ENCODE measurements at regions not wholly inside any gene's neighbourhood (a gene's known extent, or its start where the extent isn't known, plus 50 kb on each side); places are given as distances from the start of the nearest gene placed in this dataset.
"Not testable (repeated sequence)": the region's sequence is repeated elsewhere in the genome, so short reads cannot be mapped to it uniquely, and the experiment has no call there.

- H3K27me3 Mint-ChIP-seq, result no peaks in the 10 kb centered on the region
- H3K9me3 Mint-ChIP-seq, result no peaks in the 10 kb centered on the region
- no peak overlapping the region for H3K27ac Mint-ChIP-seq
- peak; percentile 36 for DNase-seq
- H3K36me3 Mint-ChIP-seq (ENCODE audit: low read depth), result no peaks in the 10 kb centered on the region
- no peak overlapping the region for H3K4me3 Mint-ChIP-seq
- H3K4me1 Mint-ChIP-seq, result no peaks in the 10 kb centered on the region
- intact Hi-C loops (cut with micrococcal nuclease), result no loop called here
Measured at GRCh38 chr5:3179220-3179619, 416.4 kb upstream of the IRX1 start.

- no peaks in the 10 kb centered on the region for H3K36me3 Mint-ChIP-seq (ENCODE audit: low read depth)
- intact Hi-C loops (cut with micrococcal nuclease), result no loop called here
- H3K27ac Mint-ChIP-seq, result no peak overlapping the region
- peak; percentile 25 for DNase-seq
- H3K4me3 Mint-ChIP-seq, result no peak overlapping the region
- no peaks in the 10 kb centered on the region for H3K9me3 Mint-ChIP-seq
- no peaks in the 10 kb centered on the region for H3K27me3 Mint-ChIP-seq
- H3K4me1 Mint-ChIP-seq, result no peaks in the 10 kb centered on the region
Measured at GRCh38 chr5:3177338-3177737, 418.3 kb upstream of the IRX1 start.

GRCh38 chr5:3175416-3175815, 420.2 kb upstream of the IRX1 start:
- DNase-seq, result peak; percentile 20
- Mint-ChIP-seq H3K4me1 (no peaks in the 10 kb centered on the region), H3K36me3 (ENCODE audit: low read depth) (no peaks in the 10 kb centered on the region), H3K27me3 (no peaks in the 10 kb centered on the region), H3K9me3 (no peaks in the 10 kb centered on the region), H3K4me3 (no peak overlapping the region), H3K27ac (no peak overlapping the region)
- intact Hi-C loops (cut with micrococcal nuclease), result no loop called here

GRCh38 chr5:3167473-3167872, 416.0 kb upstream of the IRX2 start:
- H3K4me1 Mint-ChIP-seq, result no peaks in the 10 kb centered on the region
- no peak overlapping the region for H3K27ac Mint-ChIP-seq
- H3K36me3 Mint-ChIP-seq (ENCODE audit: low read depth), result no peaks in the 10 kb centered on the region
- DNase-seq, result no peak
- intact Hi-C loops (cut with micrococcal nuclease), result no loop called here
- H3K27me3 Mint-ChIP-seq, result no peaks in the 10 kb centered on the region
- peaks cover 12% of the 10 kb centered on the region for H3K9me3 Mint-ChIP-seq
- H3K4me3 Mint-ChIP-seq, result no peak overlapping the region

GRCh38 chr5:3163626-3164025, 412.1 kb upstream of the IRX2 start:
- Mint-ChIP-seq H3K9me3 (peaks cover 20% of the 10 kb centered on the region), H3K4me3 (no peak overlapping the region), H3K4me1 (no peaks in the 10 kb centered on the region), H3K27ac (no peak overlapping the region), H3K36me3 (ENCODE audit: low read depth) (no peaks in the 10 kb centered on the region), H3K27me3 (no peaks in the 10 kb centered on the region)
- DNase-seq, result no peak
- intact Hi-C loops (cut with micrococcal nuclease), result no loop called here

GRCh38 chr5:3161672-3162071, 410.2 kb upstream of the IRX2 start:
- peaks cover 17% of the 10 kb centered on the region for H3K9me3 Mint-ChIP-seq
- intact Hi-C loops (cut with micrococcal nuclease), result no loop called here
- no peaks in the 10 kb centered on the region for H3K4me1 Mint-ChIP-seq

GRCh38 chr5:3157214-3157613, 405.7 kb upstream of the IRX2 start:
- H3K9me3 Mint-ChIP-seq, result peaks cover 8% of the 10 kb centered on the region
- H3K4me1 Mint-ChIP-seq, result no peaks in the 10 kb centered on the region
- no peaks in the 10 kb centered on the region for H3K27me3 Mint-ChIP-seq
- H3K36me3 Mint-ChIP-seq (ENCODE audit: low read depth), result no peaks in the 10 kb centered on the region
- H3K4me3 Mint-ChIP-seq, result no peak overlapping the region
- intact Hi-C loops (cut with micrococcal nuclease), result no loop called here
- no peak for DNase-seq
- H3K27ac Mint-ChIP-seq, result no peak overlapping the region

More at GRCh38 chr5:3161672-3162071, 410.2 kb upstream of the IRX2 start:
- no peaks in the 10 kb centered on the region for H3K36me3 Mint-ChIP-seq (ENCODE audit: low read depth)
- no peaks in the 10 kb centered on the region for H3K27me3 Mint-ChIP-seq
- no peak overlapping the region for H3K27ac Mint-ChIP-seq
- no peak overlapping the region for H3K4me3 Mint-ChIP-seq
- no peak for DNase-seq

GRCh38 chr5:3155717-3156116, 404.2 kb upstream of the IRX2 start:
- H3K4me1 Mint-ChIP-seq, result no peaks in the 10 kb centered on the region

GRCh38 chr5:3155046-3155445, 403.6 kb upstream of the IRX2 start:
- peaks cover under 1% of the 10 kb centered on the region for H3K9me3 Mint-ChIP-seq
- H3K4me3 Mint-ChIP-seq, result no peak overlapping the region
- intact Hi-C loops (cut with micrococcal nuclease), result no loop called here
- H3K27me3 Mint-ChIP-seq, result no peaks in the 10 kb centered on the region
- DNase-seq, result peak; percentile 18
- H3K27ac Mint-ChIP-seq, result no peak overlapping the region
- no peaks in the 10 kb centered on the region for H3K4me1 Mint-ChIP-seq
- no peaks in the 10 kb centered on the region for H3K36me3 Mint-ChIP-seq (ENCODE audit: low read depth)

More at GRCh38 chr5:3155717-3156116, 404.2 kb upstream of the IRX2 start:
- Mint-ChIP-seq H3K36me3 (ENCODE audit: low read depth) (no peaks in the 10 kb centered on the region), H3K9me3 (peaks cover 7% of the 10 kb centered on the region), H3K27ac (no peak overlapping the region), H3K27me3 (no peaks in the 10 kb centered on the region), H3K4me3 (no peak overlapping the region)
- peak; percentile 27 for DNase-seq
- intact Hi-C loops (cut with micrococcal nuclease), result no loop called here

GRCh38 chr5:3153906-3154305, 402.4 kb upstream of the IRX2 start:
- Mint-ChIP-seq H3K4me3 (no peak overlapping the region), H3K36me3 (ENCODE audit: low read depth) (no peaks in the 10 kb centered on the region), H3K9me3 (no peaks in the 10 kb centered on the region), H3K4me1 (no peaks in the 10 kb centered on the region), H3K27me3 (no peaks in the 10 kb centered on the region), H3K27ac (no peak overlapping the region)
- DNase-seq, result no peak
- intact Hi-C loops (cut with micrococcal nuclease), result no loop called here

- Mint-ChIP-seq H3K27me3 (no peaks in the 10 kb centered on the region), H3K4me3 (no peak overlapping the region), H3K27ac (no peak overlapping the region), H3K9me3 (no peaks in the 10 kb centered on the region), H3K4me1 (no peaks in the 10 kb centered on the region), H3K36me3 (ENCODE audit: low read depth) (no peaks in the 10 kb centered on the region)
- intact Hi-C loops (cut with micrococcal nuclease), result no loop called here
- peak; percentile 37 for DNase-seq
Measured at GRCh38 chr5:3153226-3153858, 401.9 kb upstream of the IRX2 start.

GRCh38 chr5:3149899-3150298, 398.4 kb upstream of the IRX2 start:
- peak; percentile 21 for DNase-seq
- Mint-ChIP-seq H3K27ac (no peak overlapping the region), H3K36me3 (ENCODE audit: low read depth) (no peaks in the 10 kb centered on the region), H3K9me3 (peaks cover 4% of the 10 kb centered on the region), H3K4me3 (no peak overlapping the region), H3K27me3 (no peaks in the 10 kb centered on the region), H3K4me1 (no peaks in the 10 kb centered on the region)
- intact Hi-C loops (cut with micrococcal nuclease), result no loop called here

GRCh38 chr5:3147405-3147804, 395.9 kb upstream of the IRX2 start:
- H3K4me3 Mint-ChIP-seq; H3K27ac Mint-ChIP-seq; H3K4me1 Mint-ChIP-seq; intact Hi-C loops (cut with micrococcal nuclease); H3K36me3 Mint-ChIP-seq (ENCODE audit: low read depth); H3K9me3 Mint-ChIP-seq; H3K27me3 Mint-ChIP-seq; DNase-seq: not testable (repeated sequence)

- no peaks in the 10 kb centered on the region for H3K4me1 Mint-ChIP-seq
- no peak overlapping the region for H3K4me3 Mint-ChIP-seq
- peaks cover 13% of the 10 kb centered on the region for H3K9me3 Mint-ChIP-seq
- H3K36me3 Mint-ChIP-seq (ENCODE audit: low read depth), result no peaks in the 10 kb centered on the region
- no peak overlapping the region for H3K27ac Mint-ChIP-seq
- no peak for DNase-seq
- intact Hi-C loops (cut with micrococcal nuclease), result no loop called here
- no peaks in the 10 kb centered on the region for H3K27me3 Mint-ChIP-seq
Measured at GRCh38 chr5:3145641-3146040, 394.2 kb upstream of the IRX2 start.

- no peak for DNase-seq
- Mint-ChIP-seq H3K36me3 (ENCODE audit: low read depth) (no peaks in the 10 kb centered on the region), H3K27me3 (no peaks in the 10 kb centered on the region), H3K4me1 (no peaks in the 10 kb centered on the region), H3K4me3 (no peak overlapping the region), H3K27ac (no peak overlapping the region), H3K9me3 (peaks cover 13% of the 10 kb centered on the region)
- intact Hi-C loops (cut with micrococcal nuclease), result no loop called here
Measured at GRCh38 chr5:3143382-3143781, 391.9 kb upstream of the IRX2 start.

All from activated CD4-positive, alpha-beta T cell treated with anti-CD3 and anti-CD28 coated beads, Interleukin-2, amount 10 ng/mL, durations not matched to agents 24 days and 14 days (primary cell).